GM12878 (cell line): ENCODE measurements at regions not wholly inside any gene's neighbourhood (a gene's known extent, or its start where the extent isn't known, plus 50 kb on each side); places are given as distances from the start of the nearest gene placed in this dataset.

Experiments
- ATF2 ChIP-seq: IDR thresholded peaks from 2 replicates; pipeline ENCODE4 v1.6.1; 2012; ENCODE audit warnings: low read length, inconsistent platforms
- CREB1 ChIP-seq: IDR thresholded peaks from 2 replicates; pipeline ENCODE4 v1.6.1; 2012; ENCODE audit warnings: low read depth, mild to moderate bottlenecking, inconsistent platforms
- CTCF ChIP-seq, 3 experiments: IDR thresholded peaks in 2 of 3; conservative IDR thresholded peaks in 1 of 3; 2 replicates each; pipeline ENCODE4 v1.5.1; 2011; ENCODE audit warnings: low read depth in 3 of 3, low read length in 3 of 3, mild to moderate bottlenecking in 3 of 3, control low read depth in 2 of 3, moderate library complexity in 2 of 3, inconsistent platforms in 1 of 3, mixed read lengths in 1 of 3; ENCODE audit not compliant: control insufficient read depth in 2 of 3, insufficient read depth in 1 of 3; ENCODE audit errors: extremely low read depth in 1 of 3
- POLR2AphosphoS5 ChIP-seq: IDR thresholded peaks from 2 replicates; pipeline ENCODE4 v1.6.1; 2011; ENCODE audit warnings: mild to moderate bottlenecking, low read length, inconsistent platforms
- RFX5 ChIP-seq: IDR thresholded peaks from 2 replicates; pipeline ENCODE4 v1.6.1; 2011; ENCODE audit warnings: low read depth, low read length, improper control_type of control experiment
- SRF ChIP-seq, 2 experiments: IDR thresholded peaks; 2 replicates each; pipeline ENCODE4 v1.6.1; 2011; ENCODE audit warnings: low read depth in 2 of 2, low read length in 2 of 2, mild to moderate bottlenecking in 1 of 2, moderate library complexity in 1 of 2
- SUPT20H ChIP-seq: IDR thresholded peaks from 2 replicates; pipeline ENCODE4 v1.6.1; 2011; ENCODE audit warnings: low read depth, mild to moderate bottlenecking, low read length, moderate library complexity, borderline replicate concordance; ENCODE audit not compliant: control insufficient read depth
- TCF12 ChIP-seq: IDR thresholded peaks from 2 replicates; pipeline ENCODE4 v1.6.1; 2011; ENCODE audit warnings: low read depth, mild to moderate bottlenecking, low read length
- USF2 ChIP-seq: IDR thresholded peaks from 2 replicates; pipeline ENCODE4 v1.6.1; 2011; ENCODE audit warnings: low read depth, low read length, improper control_type of control experiment, borderline replicate concordance
- ZNF274 ChIP-seq: IDR thresholded peaks from one replicate; pipeline ENCODE4 v1.8.0; 2011; ENCODE audit not compliant: insufficient read length, insufficient read depth

DNA sequence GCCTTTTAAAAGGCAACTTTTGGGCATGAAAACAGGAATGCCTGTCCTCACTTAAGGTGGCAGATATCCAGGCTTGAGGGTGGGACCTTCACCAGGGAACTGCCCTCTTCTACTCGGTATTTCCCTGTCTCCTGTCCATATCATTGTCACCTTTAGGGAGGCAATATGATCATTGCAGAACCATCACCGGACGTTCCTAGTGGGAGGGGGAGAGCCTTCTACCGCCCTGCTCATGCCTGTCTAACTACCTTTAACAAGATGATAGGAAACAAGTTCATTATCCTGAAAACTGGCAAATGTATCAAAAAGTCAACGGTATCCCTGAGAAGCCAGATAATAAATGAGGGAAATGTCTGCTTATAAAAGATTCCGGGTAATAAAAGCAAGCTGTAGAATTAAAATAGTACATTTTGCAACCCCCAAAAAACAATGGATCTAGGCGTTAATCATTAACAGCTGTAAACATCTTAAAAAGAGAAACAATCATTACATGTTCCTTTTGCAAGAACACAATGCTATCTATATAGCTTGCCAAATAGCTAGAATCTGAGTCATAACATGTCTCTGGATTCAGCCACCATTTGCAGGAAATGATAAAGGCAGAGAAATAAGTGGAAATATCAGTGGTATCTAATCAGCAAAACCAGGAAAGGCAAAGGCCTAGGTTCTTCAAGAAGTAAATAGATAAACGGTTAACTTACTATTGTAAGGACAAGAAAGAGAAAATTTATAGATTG lies 852.9 kb upstream of the ADGRL4 start:
- TF ChIP-seq CTCF (IDR thresholded peaks at IDR 0.05 in 2 of 3, conservative IDR thresholded peaks at IDR 0.05 in 1 of 3; ENCODE audit: control insufficient read depth in 2 of 3, extremely low read depth in 1 of 3, insufficient read depth in 1 of 3, low read depth in 3 of 3, low read length in 3 of 3) = no peak
- TF ChIP-seq ZNF274 = no peak
- no peak for TF ChIP-seq USF2
- no peak for TF ChIP-seq SUPT20H
- TF ChIP-seq SRF (IDR thresholded peaks at IDR 0.05; ENCODE audit: low read depth in 2 of 2, low read length in 2 of 2) = no peak
- no peak for TF ChIP-seq TCF12
- no peak for TF ChIP-seq RFX5
- no peak for TF ChIP-seq POLR2AphosphoS5
- TF ChIP-seq ATF2 = no peak
- TF ChIP-seq CREB1 = no peak
